GM12873 (cell line): ENCODE measurements at regions not wholly inside any gene's neighbourhood (a gene's known extent, or its start where the extent isn't known, plus 50 kb on each side); places are given as distances from the start of the nearest gene placed in this dataset.

Experiments used
- TF ChIP-seq, protein P1 (sequence below): IDR thresholded peaks from 2 replicates; pipeline ENCODE4 v1.5.1; 2012; ENCODE audit warnings: low read depth, mild to moderate bottlenecking, moderate library complexity, low read length, control low read depth; ENCODE audit not compliant: insufficient read depth; ENCODE audit errors: missing control alignments

DNA sequence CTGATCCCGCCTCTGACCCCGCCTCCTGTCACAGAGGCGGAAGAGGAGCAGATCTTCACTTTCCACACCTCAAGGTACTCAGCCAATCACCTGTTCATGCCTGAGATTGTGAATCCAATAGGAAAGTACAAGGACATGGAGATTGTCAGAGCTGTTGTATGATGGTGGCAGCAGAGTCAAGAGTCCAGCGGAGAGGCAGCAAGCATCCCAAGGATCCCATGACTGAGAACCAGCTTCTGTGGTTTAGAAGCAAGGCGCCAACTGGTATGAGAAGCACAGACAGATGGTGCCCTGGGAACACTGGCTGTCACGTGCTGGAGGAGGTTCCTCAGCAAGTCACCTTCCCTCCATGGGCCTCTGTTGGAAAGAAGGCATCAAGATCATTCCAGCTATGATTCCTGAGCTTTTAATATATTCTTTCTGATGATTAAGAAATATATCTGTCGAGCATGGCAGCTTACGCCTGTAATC lies 93.9 kb downstream of the CPN2 start:
- TF ChIP-seq, protein P1, sequence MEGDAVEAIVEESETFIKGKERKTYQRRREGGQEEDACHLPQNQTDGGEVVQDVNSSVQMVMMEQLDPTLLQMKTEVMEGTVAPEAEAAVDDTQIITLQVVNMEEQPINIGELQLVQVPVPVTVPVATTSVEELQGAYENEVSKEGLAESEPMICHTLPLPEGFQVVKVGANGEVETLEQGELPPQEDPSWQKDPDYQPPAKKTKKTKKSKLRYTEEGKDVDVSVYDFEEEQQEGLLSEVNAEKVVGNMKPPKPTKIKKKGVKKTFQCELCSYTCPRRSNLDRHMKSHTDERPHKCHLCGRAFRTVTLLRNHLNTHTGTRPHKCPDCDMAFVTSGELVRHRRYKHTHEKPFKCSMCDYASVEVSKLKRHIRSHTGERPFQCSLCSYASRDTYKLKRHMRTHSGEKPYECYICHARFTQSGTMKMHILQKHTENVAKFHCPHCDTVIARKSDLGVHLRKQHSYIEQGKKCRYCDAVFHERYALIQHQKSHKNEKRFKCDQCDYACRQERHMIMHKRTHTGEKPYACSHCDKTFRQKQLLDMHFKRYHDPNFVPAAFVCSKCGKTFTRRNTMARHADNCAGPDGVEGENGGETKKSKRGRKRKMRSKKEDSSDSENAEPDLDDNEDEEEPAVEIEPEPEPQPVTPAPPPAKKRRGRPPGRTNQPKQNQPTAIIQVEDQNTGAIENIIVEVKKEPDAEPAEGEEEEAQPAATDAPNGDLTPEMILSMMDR = no peak

DNA sequence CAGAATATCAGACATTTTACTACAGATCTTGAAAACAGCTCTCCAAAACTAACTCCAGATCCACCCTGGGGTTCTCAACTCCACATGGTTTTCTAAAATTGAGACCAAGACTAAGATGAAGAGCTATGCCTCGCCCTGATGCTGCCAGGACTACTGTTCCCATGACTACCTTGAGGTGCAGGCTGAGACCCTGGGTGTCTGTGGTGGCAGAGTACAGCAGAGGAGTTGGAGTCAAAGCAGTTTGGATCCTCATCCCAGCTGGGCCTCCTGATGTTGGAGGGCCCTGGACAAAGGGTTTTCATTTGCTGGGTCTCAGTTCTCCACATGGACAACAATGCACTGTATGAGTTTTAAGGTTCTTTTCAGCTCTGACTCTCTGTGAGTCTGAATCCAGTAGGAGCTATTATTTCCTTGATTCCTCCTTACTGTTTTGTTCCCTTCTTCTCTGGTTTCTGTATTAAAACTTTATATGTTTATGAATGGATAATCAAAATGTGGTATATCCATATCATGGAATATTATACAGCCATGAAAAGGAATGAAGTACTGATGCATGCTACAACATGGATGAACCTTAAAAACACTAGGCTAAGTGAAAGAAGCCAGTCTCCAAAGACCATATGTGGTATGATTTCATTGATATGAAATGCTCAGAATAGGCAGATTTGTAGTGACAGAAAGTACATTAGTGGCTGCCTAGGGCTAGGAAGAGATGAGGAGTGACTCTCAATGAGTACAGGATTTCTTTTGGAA lies 93.0 kb downstream of the CPN2 start:
- TF ChIP-seq, protein P1 = no peak

DNA sequence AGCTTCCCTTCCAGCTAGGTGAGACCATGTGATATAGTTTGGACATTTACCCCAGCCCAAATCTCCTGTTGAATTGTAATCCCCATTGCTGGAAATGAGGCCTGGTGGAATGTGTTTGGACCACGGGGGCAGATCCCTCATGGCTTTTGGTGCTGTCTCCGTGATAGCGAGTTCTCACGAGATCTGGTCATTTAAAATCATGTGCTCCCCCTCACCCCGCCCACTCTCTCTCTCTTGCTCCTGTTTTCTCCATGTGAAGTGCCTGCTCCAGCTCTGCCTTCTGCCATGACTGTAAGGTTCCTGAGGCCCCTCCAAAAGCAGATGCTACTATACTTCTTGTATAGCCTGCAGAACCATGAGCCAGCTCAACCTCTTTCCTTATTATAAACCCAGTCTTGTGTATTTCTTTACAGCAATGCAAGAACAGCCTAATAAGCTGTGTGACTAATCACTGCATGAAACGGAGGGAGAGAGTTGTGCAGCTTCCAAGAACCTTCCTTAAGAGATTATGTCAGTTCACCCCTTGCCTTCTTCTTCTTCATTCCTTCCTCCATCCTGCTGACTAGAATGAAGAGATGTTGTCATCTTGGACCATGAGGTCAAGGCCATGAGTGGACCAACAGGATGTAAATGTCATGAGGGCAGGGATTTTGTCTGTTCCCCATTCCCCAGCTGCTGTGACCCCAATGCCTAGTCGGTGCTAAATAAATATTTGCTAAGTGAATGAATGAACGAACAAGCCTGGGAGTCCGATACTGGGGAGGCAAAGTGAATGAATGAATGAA lies 91.0 kb downstream of the CPN2 start:
- TF ChIP-seq, protein P1 = no peak

DNA sequence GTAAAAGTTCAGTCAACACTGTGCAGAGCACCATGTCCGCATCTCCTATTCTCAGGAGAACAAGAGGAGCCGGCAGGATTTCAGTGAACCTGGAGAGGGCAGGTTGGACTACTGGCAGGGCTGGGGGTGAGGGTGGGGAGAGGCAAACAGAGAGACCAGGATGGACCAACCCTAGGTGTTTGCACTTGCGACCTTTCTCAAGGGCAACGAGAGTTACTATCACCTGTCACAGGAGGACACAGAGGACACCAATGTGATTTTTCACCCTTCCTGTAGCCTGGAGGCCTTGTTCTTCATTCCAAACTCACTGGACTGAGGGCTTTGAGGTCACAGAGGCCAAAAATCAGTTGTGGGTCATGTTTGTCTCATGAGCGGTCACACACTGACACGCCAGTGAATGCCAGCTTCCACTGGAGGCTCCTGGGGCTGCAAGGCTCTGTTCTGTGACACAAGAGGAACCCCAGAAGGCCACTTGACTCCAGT lies 89.5 kb downstream of the CPN2 start:
- TF ChIP-seq, protein P1 = no peak

DNA sequence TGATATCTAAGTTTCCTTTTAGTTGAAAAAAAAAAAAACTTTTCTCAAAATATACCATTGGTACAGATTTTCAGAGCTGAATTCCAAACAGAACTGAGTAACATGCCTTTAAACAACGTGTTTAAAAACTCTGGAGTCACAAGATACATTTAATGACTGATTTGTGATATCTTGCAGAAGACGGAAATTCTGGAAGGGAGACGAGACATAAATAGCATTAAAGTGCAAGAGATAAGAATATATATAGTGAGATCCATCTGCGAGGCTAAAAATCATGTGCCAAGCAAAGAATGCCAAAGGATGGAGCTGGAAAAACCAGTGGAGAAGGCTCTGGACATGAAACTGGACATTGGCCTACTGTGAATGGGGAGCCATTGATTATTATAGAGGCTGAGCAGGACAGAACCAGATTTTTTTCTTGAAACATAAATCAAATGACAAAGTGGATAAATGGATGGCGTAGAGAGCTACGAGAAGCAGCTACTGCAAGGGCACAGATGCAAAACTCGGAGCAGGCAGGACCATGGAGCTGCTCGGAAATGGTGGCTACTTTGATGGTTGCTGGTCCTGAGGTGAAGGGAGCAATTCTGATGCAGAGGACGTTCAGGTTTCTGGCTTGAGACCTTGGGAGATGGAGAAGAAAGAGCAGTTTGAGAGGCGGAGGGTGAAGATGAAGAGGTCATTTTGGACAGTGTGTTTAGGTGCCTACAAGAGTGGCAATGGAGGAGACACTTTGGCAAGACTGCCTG lies 88.8 kb downstream of the CPN2 start:
- TF ChIP-seq, protein P1 = no peak

DNA sequence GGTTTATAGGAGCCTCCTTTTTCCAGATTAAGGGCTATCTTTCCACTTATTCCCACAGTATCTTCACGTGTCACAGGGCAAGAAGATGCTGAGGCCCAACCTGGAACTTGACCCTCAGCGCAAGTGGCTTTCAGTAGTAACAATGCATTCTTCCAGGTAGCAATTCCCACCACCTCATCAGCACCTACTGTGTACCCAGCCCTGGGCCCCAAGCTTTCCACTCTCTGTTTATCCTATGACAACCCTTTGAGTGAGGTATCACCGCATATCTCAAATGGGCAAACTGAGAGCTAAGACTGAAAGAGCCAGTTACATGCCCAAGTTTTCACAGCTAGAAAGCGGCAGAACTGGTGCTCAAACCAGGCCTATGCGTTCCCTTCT lies 88.2 kb downstream of the CPN2 start:
- TF ChIP-seq, protein P1 = no peak

DNA sequence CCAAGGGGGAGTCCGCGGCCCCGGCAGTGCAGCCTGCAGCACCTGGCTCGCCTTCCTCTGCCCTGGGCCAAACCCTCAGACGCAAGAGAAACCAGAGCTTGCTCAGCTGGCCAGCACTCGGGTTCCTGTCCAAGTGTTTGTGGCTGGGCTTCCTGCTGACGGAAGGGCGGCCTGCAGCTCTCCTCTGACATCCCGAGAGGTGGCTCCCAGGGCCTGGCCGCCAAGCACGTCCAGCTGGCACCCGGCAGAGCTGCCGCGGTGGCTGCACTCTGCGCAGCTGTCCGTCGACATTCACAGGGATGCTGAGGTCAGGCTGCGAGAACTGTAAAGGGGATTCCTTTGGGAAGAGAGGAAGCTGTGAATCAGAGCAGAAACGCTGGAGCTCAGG lies 85.6 kb downstream of the CPN2 start:
- TF ChIP-seq, protein P1 = no peak
